K562 (cell line): ENCODE measurements at regions not wholly inside any gene's neighbourhood (a gene's known extent, or its start where the extent isn't known, plus 50 kb on each side); places are given as distances from the start of the nearest gene placed in this dataset.

ENCODE experiments used
- ATAC-seq: fragments of 200-7000 bp; cut with Tn5 transposase; 3 replicates; pipeline ENCODE4 v1.9.1; 2020; ENCODE audit warnings: moderate library complexity
- BruUV-seq: library from RNA; stranded (reverse); fragments of 400-500 nt; replicated peaks from 2 replicates; lab custom pipeline; 2021; lab: Mats Ljungman, UMichigan
- CTCF ChIA-PET: fragments of 300-600 bp; formaldehyde crosslinking; extraction: SDS; loops from one replicate; lab custom pipeline; 2021; ENCODE audit warnings: low intra/inter-chr PET ratio; lab: Yijun Ruan, JAX
- POLR2A ChIA-PET: fragments of 300-600, 350-650 bp; sonication (Branson Sonifier 250); formaldehyde crosslinking; extraction: SDS; loops from one replicate; lab custom pipeline; 2021; ENCODE audit warnings: antibody characterized with exemption, inconsistent platforms; lab: Yijun Ruan, JAX
- DNase-seq, 4 experiments: peaks; one replicate each; pipeline versions ENCODE4 v3.0.0 to v3.0.0-alpha.2; 2011 to 2018; ENCODE audit warnings: low spot score in 3 of 4, mixed read lengths in 3 of 4; ENCODE audit errors: extremely low read depth in 1 of 4
- FAIRE-seq: peaks from 2 replicates; lab custom pipeline; 2011; peaks lifted over from hg19 to GRCh38; lab: Jason Lieb, UNC
- H2AFZ ChIP-seq: 2 replicates; pipeline ENCODE4 v1.6.0; 2011; ENCODE audit warnings: low read depth, low read length, control low read depth, inconsistent platforms
- H3K27ac ChIP-seq: fragments of 200-600 bp; 3 replicates; pipeline ENCODE4 v1.8.0; 2011; ENCODE audit warnings: low read depth, mild to moderate bottlenecking, control low read depth, inconsistent platforms, low read length, moderate library complexity, mixed read lengths; ENCODE audit errors: extremely low read depth
- H3K27me3 ChIP-seq, 2 experiments: fragments of 300-600 bp in 1 of 2; 2 replicates in 1 of 2; 3 replicates in 1 of 2; pipeline versions ENCODE4 v1.6.0 to v1.8.0; 2011; ENCODE audit warnings: inconsistent platforms in 2 of 2, low read length in 2 of 2, mild to moderate bottlenecking in 1 of 2, mixed read lengths in 1 of 2, moderate library complexity in 1 of 2; ENCODE audit not compliant: control insufficient read depth in 2 of 2, insufficient read depth in 2 of 2
- H3K36me3 ChIP-seq: fragments of 300-600 bp; 3 replicates; pipeline ENCODE4 v1.8.0; 2011; ENCODE audit warnings: mild to moderate bottlenecking, low read length, inconsistent platforms; ENCODE audit not compliant: control insufficient read depth, insufficient read depth
- H3K4me1 ChIP-seq, 2 experiments: fragments of 200-600 bp in 1 of 2; replicated peaks in 1 of 2; 2 replicates in 1 of 2; 3 replicates in 1 of 2; pipeline versions ENCODE4 v1.5.1 to v1.8.0; 2011; ENCODE audit warnings: inconsistent platforms in 2 of 2, low read length in 2 of 2, mild to moderate bottlenecking in 1 of 2, mixed read lengths in 1 of 2, moderate library complexity in 1 of 2; ENCODE audit not compliant: control insufficient read depth in 2 of 2, insufficient read depth in 2 of 2
- H3K4me2 ChIP-seq: 2 replicates; pipeline ENCODE4 v1.6.1; 2011; ENCODE audit warnings: low read length, control low read depth, inconsistent platforms, mixed read lengths; ENCODE audit not compliant: insufficient read depth
- H3K4me3 ChIP-seq: fragments of 200-600 bp; sonication (generic), shearing (Covaris generic); 2 replicates; pipeline ENCODE4 v1.5.1; 2016; ENCODE audit warnings: control low read depth, inconsistent platforms
- H3K79me2 ChIP-seq: fragments of 200-600 bp; 3 replicates; pipeline ENCODE4 v1.8.0; 2011; ENCODE audit warnings: low read length, inconsistent platforms; ENCODE audit not compliant: control insufficient read depth, insufficient read depth
- H3K9ac ChIP-seq, 2 experiments: 2 replicates each; pipeline versions ENCODE4 v1.6.0 to v1.6.1; 2011; ENCODE audit warnings: low read depth in 2 of 2, low read length in 2 of 2, control low read depth in 1 of 2, inconsistent platforms in 1 of 2, mild to moderate bottlenecking in 1 of 2, mixed read lengths in 1 of 2; ENCODE audit not compliant: insufficient read depth in 1 of 2
- H3K9me1 ChIP-seq: one replicate; pipeline ENCODE4 v1.6.0; 2011; ENCODE audit warnings: inconsistent platforms, mild to moderate bottlenecking, low read length, moderate library complexity; ENCODE audit not compliant: control insufficient read depth, insufficient read depth
- H3K9me3 ChIP-seq: replicated peaks from 2 replicates; pipeline ENCODE4 v1.5.1; 2011; ENCODE audit warnings: low read depth, low read length, inconsistent platforms; ENCODE audit not compliant: control insufficient read depth, insufficient read depth
- H4K20me1 ChIP-seq: replicated peaks from 2 replicates; pipeline ENCODE4 v1.6.1; 2011; ENCODE audit warnings: low read length, inconsistent platforms, mixed read lengths; ENCODE audit not compliant: control insufficient read depth, insufficient read depth
- AFF1 ChIP-seq, 2 experiments: fragments of 450-650 bp; IDR thresholded peaks; 2 replicates each; pipeline ENCODE4 v1.6.1; 2018; ENCODE audit warnings: mild to moderate bottlenecking in 2 of 2, low read depth in 1 of 2; ENCODE audit not compliant: partially characterized antibody in 2 of 2
- KDM4B ChIP-seq, 2 experiments: fragments of 450-650 bp in 1 of 2; sonication (generic) in 1 of 2; IDR thresholded peaks; 2 replicates each; pipeline ENCODE4 v1.6.1; 2016 to 2017; ENCODE audit warnings: borderline replicate concordance in 2 of 2, antibody characterized with exemption in 1 of 2, low read depth in 1 of 2, mild to moderate bottlenecking in 1 of 2
- MBD1 ChIP-seq: fragments of 250-450 bp; sonication (Bioruptor Pico); IDR thresholded peaks from 2 replicates; pipeline ENCODE4 v1.8.0; 2022; ENCODE audit warnings: inconsistent platforms
- PHB ChIP-seq: fragments of 250-450 bp; sonication (Bioruptor Pico); IDR thresholded peaks from 2 replicates; pipeline ENCODE4 v1.5.0; 2021
- RERE ChIP-seq: sonication (generic); formaldehyde crosslinking; IDR thresholded peaks from 2 replicates; pipeline ENCODE4 v1.8.0; 2023; ENCODE audit warnings: missing genetic modification reagents, mild to moderate bottlenecking, borderline replicate concordance
- SMAD4 ChIP-seq: fragments of 250-450 bp; sonication (Bioruptor Pico); conservative IDR thresholded peaks from 2 replicates; pipeline ENCODE4 v1.8.0; 2021; ENCODE audit warnings: inconsistent platforms, mild to moderate bottlenecking, moderate library complexity
- ZBTB1 ChIP-seq: sonication (generic); formaldehyde crosslinking; IDR thresholded peaks from 2 replicates; pipeline ENCODE4 v1.8.1; 2023; ENCODE audit warnings: missing genetic modification reagents, low read depth, mild to moderate bottlenecking, borderline replicate concordance
- ZBTB33 ChIP-seq: sonication (generic); formaldehyde crosslinking; IDR thresholded peaks from 2 replicates; pipeline ENCODE4 v1.8.1; 2023; ENCODE audit warnings: mild to moderate bottlenecking, missing genetic modification reagents
- ZNF384 ChIP-seq: IDR thresholded peaks from 2 replicates; pipeline ENCODE4 v1.6.1; 2012; ENCODE audit warnings: low read depth, low read length, improper control_type of control experiment
- WGBS: fragments of 100-300 bp; shearing (Covaris generic); methylation state at CpG from one replicate; pipeline ENCODE4 v1.1.6; 2016; ENCODE audit warnings: low coverage, mixed read lengths; ENCODE audit not compliant: insufficient coverage; ENCODE audit errors: missing lambda C conversion rate; 5-methylcytosine and 5-hydroxymethylcytosine counted together
- in situ Hi-C: fragments of 300-500 bp; cut with MboI; formaldehyde crosslinking; loops from 4 replicates; pipeline ENCODE4 v1.15.0; 2018; ENCODE audit warnings: inconsistent platforms, mixed read lengths
- intact Hi-C: fragments of 100-400 bp; cut with micrococcal nuclease; formaldehyde crosslinking; loops from 2 replicates; pipeline ENCODE4 v1.14.2; 2022

- intact Hi-C loops, result no loop called here
- POLR2A ChIA-PET, result no interaction called here
- H3K4me3 ChIP-seq, result no peak overlapping the region
- H3K4me1 ChIP-seq, result no peaks in the 10 kb centered on the region
- CTCF ChIA-PET, result no interaction called here
- peaks cover 0 to 22% of the 10 kb centered on the region in 2 experiments; a peak in 2 of 5 replicates for H3K27me3 ChIP-seq
- no peak overlapping the region for H3K9ac ChIP-seq
- no peak overlapping the region for H3K27ac ChIP-seq
- H2AFZ ChIP-seq, result no peak overlapping the region
- no peak for FAIRE-seq
- H3K9me3 ChIP-seq, result no peaks in the 10 kb centered on the region
- H3K79me2 ChIP-seq, result no peaks in the 10 kb centered on the region
- H3K9me1 ChIP-seq, result no peaks in the 10 kb centered on the region
- WGBS, result 0% methylated on average over 1 of the region's 4 CpGs
- no TSS peak for BruUV-seq
- H3K36me3 ChIP-seq, result no peaks in the 10 kb centered on the region
- in situ Hi-C loops, result no loop called here
- no peaks in the 10 kb centered on the region for H4K20me1 ChIP-seq
- no peak overlapping the region for H3K4me2 ChIP-seq
- no peak for DNase-seq
- ATAC-seq, result no peak
- TF ChIP-seq PHB (CRISPR knock-in tag), result no peak
- TF ChIP-seq ZNF384, result no peak
- TF ChIP-seq ZBTB33, result no peak
- no peak for TF ChIP-seq MBD1
- no peak for TF ChIP-seq KDM4B (IDR thresholded peaks at IDR 0.05; ENCODE audit: borderline replicate concordance in 2 of 2, low read depth in 1 of 2)
- no peak for TF ChIP-seq SMAD4 (CRISPR knock-in tag)
- TF ChIP-seq RERE (CRISPR knock-in tag), result no peak
- TF ChIP-seq AFF1 (IDR thresholded peaks at IDR 0.05; ENCODE audit: low read depth in 1 of 2, partially characterized antibody in 2 of 2), result no peak
- no peak for TF ChIP-seq ZBTB1 (CRISPR knock-in tag)
These were observed 124.4 kb upstream of the SALL3 start for GRCh38 chr18:78855188-78855587.
